ENCODE measurements at regions not wholly inside any gene's neighbourhood (a gene's known extent, or its start where the extent isn't known, plus 50 kb on each side); places are given as distances from the start of the nearest gene placed in this dataset.

DNA sequence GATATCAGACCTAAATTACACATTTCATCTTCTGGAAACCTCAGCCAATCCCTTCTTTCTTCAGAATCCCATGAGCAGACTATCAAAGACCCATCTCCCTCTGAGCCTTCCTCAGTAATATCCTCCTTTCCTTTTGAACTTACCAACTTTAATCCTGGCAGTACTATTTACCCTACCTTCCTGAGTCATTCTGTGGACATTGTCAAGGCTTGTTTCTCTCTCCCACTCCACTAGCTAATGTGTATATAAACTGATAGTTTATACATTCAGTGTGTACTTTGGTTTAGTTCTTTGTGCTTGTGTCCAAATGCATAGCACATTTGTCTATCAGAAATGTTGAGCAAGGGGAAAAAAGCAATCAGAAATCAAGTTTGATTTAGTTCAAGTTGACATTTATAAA is 568.3 kb downstream of the CSNK1G3 start:
- TF ChIP-seq, protein P1, sequence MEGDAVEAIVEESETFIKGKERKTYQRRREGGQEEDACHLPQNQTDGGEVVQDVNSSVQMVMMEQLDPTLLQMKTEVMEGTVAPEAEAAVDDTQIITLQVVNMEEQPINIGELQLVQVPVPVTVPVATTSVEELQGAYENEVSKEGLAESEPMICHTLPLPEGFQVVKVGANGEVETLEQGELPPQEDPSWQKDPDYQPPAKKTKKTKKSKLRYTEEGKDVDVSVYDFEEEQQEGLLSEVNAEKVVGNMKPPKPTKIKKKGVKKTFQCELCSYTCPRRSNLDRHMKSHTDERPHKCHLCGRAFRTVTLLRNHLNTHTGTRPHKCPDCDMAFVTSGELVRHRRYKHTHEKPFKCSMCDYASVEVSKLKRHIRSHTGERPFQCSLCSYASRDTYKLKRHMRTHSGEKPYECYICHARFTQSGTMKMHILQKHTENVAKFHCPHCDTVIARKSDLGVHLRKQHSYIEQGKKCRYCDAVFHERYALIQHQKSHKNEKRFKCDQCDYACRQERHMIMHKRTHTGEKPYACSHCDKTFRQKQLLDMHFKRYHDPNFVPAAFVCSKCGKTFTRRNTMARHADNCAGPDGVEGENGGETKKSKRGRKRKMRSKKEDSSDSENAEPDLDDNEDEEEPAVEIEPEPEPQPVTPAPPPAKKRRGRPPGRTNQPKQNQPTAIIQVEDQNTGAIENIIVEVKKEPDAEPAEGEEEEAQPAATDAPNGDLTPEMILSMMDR (conservative IDR thresholded peaks at IDR 0.05; ENCODE audit: low read length) = no peak
- no peak for TF ChIP-seq EZH2phosphoT487 (IDR thresholded peaks at IDR 0.05; ENCODE audit: borderline replicate concordance, low read depth, low read length)
